ENCODE measurements at regions not wholly inside any gene's neighbourhood (a gene's known extent, or its start where the extent isn't known, plus 50 kb on each side); places are given as distances from the start of the nearest gene placed in this dataset.

- no peak for DNase-seq
Observed at GRCh38 chr4:125365731-125366130, 51.0 kb downstream of the FAT4 start.

GRCh38 chr4:125368146-125368545 lies 53.4 kb downstream of the FAT4 start:
- DNase-seq = no peak

GRCh38 chr4:125368671-125369081 lies 53.9 kb downstream of the FAT4 start:
- no peak for DNase-seq

GRCh38 chr4:125369098-125369497 lies 54.3 kb downstream of the FAT4 start:
- no peak for DNase-seq

GRCh38 chr4:125370478-125370877 lies 55.7 kb downstream of the FAT4 start:
- DNase-seq = no peak

GRCh38 chr4:125382995-125383394 lies 68.2 kb downstream of the FAT4 start:
- DNase-seq = no peak

GRCh38 chr4:125387770-125388169 lies 73.0 kb downstream of the FAT4 start:
- no peak for DNase-seq

- DNase-seq = no peak
Observed at GRCh38 chr4:125388613-125389012, 73.9 kb downstream of the FAT4 start.

GRCh38 chr4:125389713-125390112 lies 75.0 kb downstream of the FAT4 start:
- DNase-seq = no peak

- no peak for DNase-seq
Observed at GRCh38 chr4:125390126-125390525, 75.4 kb downstream of the FAT4 start.

GRCh38 chr4:125390727-125391126 lies 76.0 kb downstream of the FAT4 start:
- DNase-seq = no peak

GRCh38 chr4:125392694-125393093 lies 77.9 kb downstream of the FAT4 start:
- no peak for DNase-seq

- DNase-seq = no peak
Observed at GRCh38 chr4:125393825-125394224, 79.1 kb downstream of the FAT4 start.

- no peak for DNase-seq
Observed at GRCh38 chr4:125397226-125397625, 82.5 kb downstream of the FAT4 start.

GRCh38 chr4:125398263-125399002 lies 83.7 kb downstream of the FAT4 start:
- DNase-seq = no peak

- no peak for DNase-seq
Observed at GRCh38 chr4:125400756-125401155, 86.0 kb downstream of the FAT4 start.

- no peak for DNase-seq
Observed at GRCh38 chr4:125401784-125402183, 87.0 kb downstream of the FAT4 start.

GRCh38 chr4:125420526-125420925 lies 105.8 kb downstream of the FAT4 start:
- peak; percentile 22 for DNase-seq

GRCh38 chr4:125421547-125421946 lies 106.8 kb downstream of the FAT4 start:
- DNase-seq = no peak

GRCh38 chr4:125423124-125423523 lies 108.4 kb downstream of the FAT4 start:
- no peak for DNase-seq

- DNase-seq = no peak
Observed at GRCh38 chr4:125428832-125429231, 114.1 kb downstream of the FAT4 start.

GRCh38 chr4:125430086-125430485 lies 115.3 kb downstream of the FAT4 start:
- no peak for DNase-seq

GRCh38 chr4:125432078-125432477 lies 117.3 kb downstream of the FAT4 start:
- DNase-seq = no peak

- no peak for DNase-seq
Observed at GRCh38 chr4:125433453-125433852, 118.7 kb downstream of the FAT4 start.

- DNase-seq = no peak
Observed at GRCh38 chr4:125434136-125434535, 119.4 kb downstream of the FAT4 start.

All from DMS153 (cell line).